ENCODE measurements at regions not wholly inside any gene's neighbourhood (a gene's known extent, or its start where the extent isn't known, plus 50 kb on each side); places are given as distances from the start of the nearest gene placed in this dataset.

DNA sequence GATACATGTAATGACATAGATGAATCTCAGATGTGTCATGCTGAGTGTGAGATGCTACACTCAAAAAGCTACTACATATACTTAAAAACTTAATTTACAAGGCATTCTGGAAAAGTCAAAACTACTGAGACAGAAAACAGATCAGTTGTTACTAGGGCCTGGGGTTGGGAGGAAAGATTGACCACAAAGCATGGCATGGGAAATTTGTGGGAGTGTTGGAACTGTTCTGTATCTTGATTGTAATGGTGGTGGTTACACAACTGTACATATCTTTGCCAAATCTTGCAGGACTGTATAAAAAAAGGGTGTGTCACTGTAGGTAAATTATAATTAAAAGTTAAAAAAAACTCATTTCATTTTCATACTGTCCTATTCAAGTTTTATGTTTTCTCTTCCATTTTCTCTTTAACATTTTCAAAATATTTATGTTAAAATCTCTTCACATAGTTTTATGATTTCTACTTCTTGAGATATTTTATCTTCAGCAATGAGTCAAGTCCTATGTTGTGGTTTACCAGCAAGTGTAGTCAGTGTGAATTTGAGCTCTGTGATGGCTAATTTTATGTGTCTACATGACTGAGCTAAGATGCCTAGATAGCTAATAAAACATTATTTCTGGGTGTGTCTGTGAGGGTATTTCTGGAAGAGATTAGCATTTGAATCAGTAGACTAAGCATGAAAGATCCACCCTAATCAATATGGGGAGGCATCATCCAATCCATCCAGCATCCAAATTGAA lies 58.6 kb upstream of the VRK2 start:
- no peak for DNase-seq

DNA sequence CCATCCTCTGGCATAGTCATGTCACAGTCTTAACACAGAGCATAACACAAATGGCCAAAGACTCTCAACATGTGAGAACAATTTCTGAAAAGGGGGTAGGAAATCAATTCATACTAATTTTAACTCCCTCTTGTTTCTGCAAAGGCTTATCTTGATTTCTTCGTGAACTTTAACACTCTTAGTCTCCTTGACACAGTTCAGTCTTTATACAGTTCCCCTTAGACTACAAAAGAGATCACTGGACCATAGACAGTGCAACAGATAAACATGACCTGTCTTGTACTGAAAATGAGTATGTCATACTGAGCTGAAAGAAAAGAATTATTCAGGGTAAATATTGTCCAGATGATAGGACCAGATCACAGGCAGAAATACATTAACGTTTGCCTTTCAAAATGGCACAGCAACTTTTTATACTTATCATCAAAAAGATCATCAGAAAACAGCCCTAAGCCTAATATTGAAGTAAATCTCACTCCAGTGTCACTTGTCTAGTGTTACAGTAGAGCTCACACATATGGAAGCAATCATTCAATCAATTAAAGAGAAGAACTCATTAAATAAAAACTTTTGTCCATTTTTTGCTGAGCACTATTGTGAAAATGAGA lies 56.4 kb upstream of the VRK2 start:
- DNase-seq = no peak
